NCI-H1417 treated with DMSO at 0.1 percent for 48 hours (cell line): ENCODE measurements at regions not wholly inside any gene's neighbourhood (a gene's known extent, or its start where the extent isn't known, plus 50 kb on each side); places are given as distances from the start of the nearest gene placed in this dataset.

Source experiments
- DNase-seq: peaks from one replicate; lab custom pipeline; 2025; lab: John Stamatoyannopoulos, UW

DNA sequence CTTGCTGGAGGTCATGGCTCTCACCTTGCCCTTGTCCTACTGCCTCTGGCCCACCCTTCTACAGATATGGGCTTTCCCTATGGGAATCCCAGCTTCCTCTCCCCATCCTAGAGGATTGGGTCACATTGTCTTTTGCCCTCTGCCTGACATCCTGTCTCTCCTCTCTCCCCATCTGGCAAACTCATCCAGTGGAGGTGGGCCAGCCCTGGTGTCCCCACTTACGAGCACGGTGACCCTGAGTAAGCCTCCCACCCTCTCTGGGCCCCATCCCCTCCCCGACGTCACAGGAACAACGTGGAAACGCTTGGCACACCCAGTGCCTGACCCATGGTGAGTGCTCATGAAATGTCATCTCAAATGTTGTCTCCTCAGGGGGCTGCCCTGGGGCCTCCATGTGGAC, 56.1 kb upstream of the ID3 start:
- no peak for DNase-seq

DNA sequence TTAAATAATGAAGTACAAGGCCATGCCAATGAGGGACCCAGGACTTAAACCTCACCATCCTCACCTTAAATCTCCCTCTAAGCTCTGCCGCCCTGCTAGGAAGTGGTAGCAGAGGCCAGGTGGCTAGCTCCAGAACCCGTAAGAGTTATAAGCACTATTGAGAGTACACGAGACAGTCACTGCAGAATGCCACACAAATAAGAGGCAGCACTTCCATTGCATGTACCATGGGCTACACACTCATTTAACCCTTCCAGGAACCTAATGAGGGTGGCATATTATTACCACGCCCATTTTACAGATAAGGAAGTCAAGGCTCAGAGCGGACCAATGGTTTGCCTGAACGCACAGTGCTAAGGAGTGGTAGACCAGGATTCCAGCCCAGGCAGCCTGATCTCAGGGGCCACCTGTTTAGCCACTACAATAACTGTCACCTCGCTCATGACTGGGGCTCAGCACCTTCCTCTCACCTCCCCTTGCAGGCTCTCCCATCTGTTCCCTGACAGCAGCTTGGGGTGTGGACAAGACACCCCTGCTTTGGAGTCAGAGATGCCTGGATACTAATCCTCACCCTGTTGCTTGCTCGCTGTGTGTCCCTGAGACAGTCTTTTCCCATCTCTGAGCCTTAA, 54.8 kb upstream of the ID3 start:
- DNase-seq: no peak

DNA sequence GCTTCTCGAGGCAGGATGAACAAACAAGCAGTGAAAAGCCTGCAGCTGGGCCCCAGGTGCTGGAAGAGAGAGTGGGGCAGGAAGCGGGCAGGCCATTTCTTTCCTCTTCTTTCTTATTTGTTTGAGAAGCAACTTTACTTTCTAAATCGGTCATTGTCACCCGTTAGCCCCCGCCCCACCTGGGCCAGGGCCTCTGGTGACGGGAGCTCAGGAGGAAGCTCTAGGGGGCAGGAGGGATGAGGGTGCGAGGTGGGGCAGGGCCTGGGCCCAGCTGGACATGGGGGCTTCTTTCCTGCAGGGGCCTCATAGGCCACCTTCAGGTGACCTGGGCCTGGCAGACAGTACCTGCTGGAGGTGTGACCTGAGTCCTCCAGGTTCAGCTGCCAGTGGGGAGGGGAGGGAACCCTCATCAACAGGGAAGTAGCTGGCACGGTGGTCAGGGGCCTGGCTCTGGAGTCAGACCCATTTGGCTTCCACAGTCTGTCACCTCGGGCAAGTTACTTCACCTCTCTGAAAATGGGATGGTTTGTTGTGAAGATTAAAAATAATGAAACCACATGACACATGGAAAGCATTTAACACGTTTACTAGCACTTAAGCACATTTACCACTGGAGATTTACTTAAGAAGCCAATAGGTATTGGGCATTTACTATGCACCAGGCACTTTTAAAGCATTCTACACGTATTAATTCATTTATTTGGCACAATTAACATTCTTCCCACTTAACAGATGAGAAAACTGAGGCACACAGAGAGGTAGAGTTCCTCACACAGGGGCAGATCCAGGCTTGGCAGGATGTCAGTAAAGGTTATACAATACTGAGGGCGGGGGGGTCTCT, 54.1 kb upstream of the ID3 start:
- no peak for DNase-seq

DNA sequence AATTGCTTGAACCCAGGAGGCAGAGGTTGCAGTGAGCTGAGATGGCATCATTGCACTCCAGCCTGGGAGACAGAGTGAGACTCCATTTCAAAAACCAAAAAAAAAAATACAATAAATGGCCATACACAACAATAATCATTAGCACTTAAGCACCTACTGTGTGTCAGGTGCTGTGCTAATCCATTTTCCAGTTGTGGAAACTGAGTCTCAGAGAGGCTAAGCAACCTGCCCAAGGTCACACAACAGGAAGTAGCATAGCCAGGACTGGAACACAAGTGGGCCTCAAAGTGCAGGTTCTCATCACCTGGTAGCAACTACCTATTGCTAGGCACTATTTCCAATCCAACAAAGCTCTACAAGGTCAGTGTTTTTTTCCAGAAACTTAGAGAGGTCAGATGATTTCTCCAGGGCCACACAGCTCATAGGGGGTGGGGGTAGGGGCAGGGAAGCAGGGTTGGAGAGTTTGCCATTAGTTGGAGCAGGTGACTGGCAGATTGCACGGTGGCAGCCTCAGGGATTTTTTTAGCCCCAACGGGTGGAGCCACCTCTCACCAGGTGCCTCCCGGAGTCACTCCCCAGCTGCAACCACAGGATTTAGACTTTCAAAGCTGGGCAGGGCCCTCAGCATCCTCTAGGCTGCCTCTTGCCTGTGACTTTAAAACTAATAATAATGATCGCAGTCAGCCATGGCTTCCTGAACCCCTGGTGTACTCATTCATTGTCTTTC, 52.5 kb upstream of the ID3 start:
- DNase-seq: no peak

DNA sequence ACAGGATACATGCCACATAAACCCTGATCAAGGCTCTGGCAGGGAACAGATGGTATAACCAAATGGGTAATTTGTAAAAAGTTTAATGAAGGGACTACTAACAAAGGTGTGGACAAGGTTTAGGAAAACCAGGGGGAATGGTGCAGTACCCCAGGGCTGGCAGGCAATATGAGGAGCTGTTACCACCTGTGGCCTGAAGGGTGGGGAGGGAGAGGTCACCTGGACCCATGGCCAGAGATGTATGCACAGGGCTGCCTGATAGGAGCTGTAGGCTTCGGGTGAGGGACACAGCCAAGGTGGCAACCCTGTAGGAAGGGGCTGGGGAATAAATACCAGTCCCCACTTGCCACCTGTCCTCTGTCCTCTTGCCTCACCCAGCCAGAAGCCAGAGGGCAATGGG, 51.4 kb upstream of the ID3 start:
- no peak for DNase-seq

DNA sequence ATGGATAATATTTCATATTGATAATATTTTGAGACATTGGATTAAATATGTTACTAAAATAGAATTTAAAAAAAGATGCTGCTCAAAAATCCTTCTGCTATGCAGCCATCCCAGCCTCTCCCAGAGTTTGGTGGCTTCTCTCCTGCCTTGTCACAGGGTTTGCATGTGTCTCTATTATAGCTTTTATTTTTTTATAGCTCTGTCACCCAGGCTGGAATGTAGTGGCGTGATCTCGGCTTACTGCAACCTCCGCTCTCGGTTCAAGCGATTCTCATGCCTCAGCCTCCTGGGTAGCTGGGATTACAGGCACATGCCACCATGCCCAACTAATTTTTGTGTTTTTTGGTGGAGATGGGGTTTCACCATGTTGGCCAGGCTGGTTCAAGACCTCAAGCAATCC, 50.7 kb upstream of the ID3 start:
- no peak for DNase-seq
